ENCODE measurements at regions not wholly inside any gene's neighbourhood (a gene's known extent, or its start where the extent isn't known, plus 50 kb on each side); places are given as distances from the start of the nearest gene placed in this dataset.

DNA sequence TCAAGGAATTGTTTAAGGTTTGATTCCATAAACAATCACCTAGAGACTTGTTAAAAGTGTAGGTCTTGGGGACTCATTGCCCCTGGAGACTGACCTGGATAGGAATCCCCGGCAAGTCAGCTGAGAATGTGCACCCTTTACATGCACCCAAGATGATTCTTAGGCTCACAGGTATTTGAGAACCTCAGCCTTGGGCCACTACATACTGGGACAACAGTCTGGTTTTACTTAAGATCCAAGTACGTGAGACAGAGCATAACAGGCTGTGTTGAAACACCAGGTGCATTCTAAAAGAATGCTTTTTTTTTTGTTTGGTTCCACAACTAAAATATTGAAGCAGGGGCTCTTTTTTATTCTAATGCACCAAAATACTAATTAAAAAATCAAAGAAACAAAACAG lies 215.8 kb downstream of the TMX3 start:
- TF ChIP-seq, protein P1, sequence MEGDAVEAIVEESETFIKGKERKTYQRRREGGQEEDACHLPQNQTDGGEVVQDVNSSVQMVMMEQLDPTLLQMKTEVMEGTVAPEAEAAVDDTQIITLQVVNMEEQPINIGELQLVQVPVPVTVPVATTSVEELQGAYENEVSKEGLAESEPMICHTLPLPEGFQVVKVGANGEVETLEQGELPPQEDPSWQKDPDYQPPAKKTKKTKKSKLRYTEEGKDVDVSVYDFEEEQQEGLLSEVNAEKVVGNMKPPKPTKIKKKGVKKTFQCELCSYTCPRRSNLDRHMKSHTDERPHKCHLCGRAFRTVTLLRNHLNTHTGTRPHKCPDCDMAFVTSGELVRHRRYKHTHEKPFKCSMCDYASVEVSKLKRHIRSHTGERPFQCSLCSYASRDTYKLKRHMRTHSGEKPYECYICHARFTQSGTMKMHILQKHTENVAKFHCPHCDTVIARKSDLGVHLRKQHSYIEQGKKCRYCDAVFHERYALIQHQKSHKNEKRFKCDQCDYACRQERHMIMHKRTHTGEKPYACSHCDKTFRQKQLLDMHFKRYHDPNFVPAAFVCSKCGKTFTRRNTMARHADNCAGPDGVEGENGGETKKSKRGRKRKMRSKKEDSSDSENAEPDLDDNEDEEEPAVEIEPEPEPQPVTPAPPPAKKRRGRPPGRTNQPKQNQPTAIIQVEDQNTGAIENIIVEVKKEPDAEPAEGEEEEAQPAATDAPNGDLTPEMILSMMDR (IDR thresholded peaks at IDR 0.05): no peak
- no peak for TF ChIP-seq POLR2A (IDR thresholded peaks at IDR 0.05)
